ENCODE measurements at regions not wholly inside any gene's neighbourhood (a gene's known extent, or its start where the extent isn't known, plus 50 kb on each side); places are given as distances from the start of the nearest gene placed in this dataset.
"Not testable (repeated sequence)": the region's sequence is repeated elsewhere in the genome, so short reads cannot be mapped to it uniquely, and the experiment has no call there.

- DNase-seq (ENCODE audit: low read depth in 1 of 2, low spot score in 1 of 2): no peak
- TF ChIP-seq SPI1 (IDR thresholded peaks at IDR 0.05; ENCODE audit: borderline replicate concordance, low read depth): no peak
- no peak for TF ChIP-seq CTCF (IDR thresholded peaks at IDR 0.05; ENCODE audit: insufficient read depth, low read length)
- no peak for TF ChIP-seq REST (IDR thresholded peaks at IDR 0.05; ENCODE audit: insufficient replicate concordance, low read depth)
- TF ChIP-seq POLR2AphosphoS5 (IDR thresholded peaks at IDR 0.05; ENCODE audit: low read depth): no peak
- TF ChIP-seq GABPA (IDR thresholded peaks at IDR 0.05; ENCODE audit: low read depth): no peak
- Histone ChIP-seq H3K27me3 (ENCODE audit: insufficient read depth, poor library complexity, severe bottlenecking) (no peaks in the 10 kb centered on the region), H3K27ac (replicated peaks) (no peak overlapping the region), H3K4me3 (replicated peaks; ENCODE audit: insufficient read depth, low read length) (no peak overlapping the region)
These were observed 93.3 kb upstream of the FANCL start for GRCh38 chr2:58334414-58334813.

GRCh38 chr2:58325296-58325895 lies 84.3 kb upstream of the FANCL start:
- not testable (repeated sequence) for H3K27ac ChIP-seq (replicated peaks)

DNA sequence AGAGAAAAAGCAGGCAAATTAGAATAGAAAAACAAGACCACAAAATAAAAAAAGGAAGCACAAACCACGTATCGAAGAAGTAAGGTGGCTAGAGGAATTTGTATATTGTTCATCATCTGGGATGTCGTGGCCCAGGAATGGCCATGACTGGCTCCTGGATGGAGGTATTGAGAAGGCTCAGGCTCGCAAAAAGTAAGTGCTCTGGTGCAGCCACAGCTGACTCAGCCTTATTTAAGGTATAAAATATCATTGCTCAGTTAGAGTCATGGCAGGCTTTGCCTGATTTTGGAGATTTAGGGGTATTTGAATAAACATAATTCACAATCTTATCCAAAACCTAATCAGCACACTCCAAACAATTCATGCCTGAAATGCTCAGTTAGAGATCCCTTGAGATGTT lies 78.4 kb upstream of the FANCL start:
- H3K27me3 ChIP-seq (ENCODE audit: insufficient read depth, poor library complexity, severe bottlenecking): no peaks in the 10 kb centered on the region
- no peak overlapping the region for H3K27ac ChIP-seq (replicated peaks)
- TF ChIP-seq CTCF (IDR thresholded peaks at IDR 0.05; ENCODE audit: insufficient read depth, low read length) (no peak), REST (IDR thresholded peaks at IDR 0.05; ENCODE audit: insufficient replicate concordance, low read depth) (no peak), POLR2AphosphoS5 (IDR thresholded peaks at IDR 0.05; ENCODE audit: low read depth) (no peak), GABPA (IDR thresholded peaks at IDR 0.05; ENCODE audit: low read depth) (no peak), SPI1 (IDR thresholded peaks at IDR 0.05; ENCODE audit: borderline replicate concordance, low read depth) (no peak)
- DNase-seq (ENCODE audit: low read depth in 1 of 2, low spot score in 1 of 2): no peak
- H3K4me3 ChIP-seq (replicated peaks; ENCODE audit: insufficient read depth, low read length): no peak overlapping the region

More at GRCh38 chr2:58325296-58325895, 84.3 kb upstream of the FANCL start:
- DNase-seq (ENCODE audit: low read depth in 1 of 2, low spot score in 1 of 2); H3K4me3 ChIP-seq (replicated peaks; ENCODE audit: insufficient read depth, low read length); H3K27me3 ChIP-seq (ENCODE audit: insufficient read depth, poor library complexity, severe bottlenecking): not testable (repeated sequence)

DNA sequence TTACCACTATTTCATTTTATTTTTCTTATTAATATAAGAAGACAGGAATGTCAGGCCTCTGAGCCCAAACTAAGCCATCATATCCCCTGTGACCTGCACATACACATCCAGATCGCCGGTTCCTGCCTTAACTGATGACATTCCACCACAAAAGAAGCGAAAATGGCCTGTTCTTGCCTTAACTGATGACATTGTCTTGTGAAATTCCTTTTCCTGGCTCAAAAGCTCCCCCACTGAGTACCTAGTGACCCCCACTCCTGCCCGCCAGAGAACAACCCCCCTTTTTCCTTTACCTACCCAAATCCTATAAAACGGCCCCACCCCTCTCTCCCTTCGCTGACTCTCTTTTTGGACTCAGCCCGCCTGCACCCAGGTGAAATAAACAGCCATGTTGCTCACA lies 77.8 kb upstream of the FANCL start:
- not testable (repeated sequence) for H3K27ac ChIP-seq (replicated peaks); H3K27me3 ChIP-seq (ENCODE audit: insufficient read depth, poor library complexity, severe bottlenecking); DNase-seq (ENCODE audit: low read depth in 1 of 2, low spot score in 1 of 2); H3K4me3 ChIP-seq (replicated peaks; ENCODE audit: insufficient read depth, low read length)

- Histone ChIP-seq H3K27ac (replicated peaks) (no peak overlapping the region), H3K4me3 (replicated peaks; ENCODE audit: insufficient read depth, low read length) (no peak overlapping the region), H3K27me3 (ENCODE audit: insufficient read depth, poor library complexity, severe bottlenecking) (no peaks in the 10 kb centered on the region)
- no peak for TF ChIP-seq GABPA (IDR thresholded peaks at IDR 0.05; ENCODE audit: low read depth)
- TF ChIP-seq POLR2AphosphoS5 (IDR thresholded peaks at IDR 0.05; ENCODE audit: low read depth): no peak
- no peak for TF ChIP-seq SPI1 (IDR thresholded peaks at IDR 0.05; ENCODE audit: borderline replicate concordance, low read depth)
- TF ChIP-seq CTCF (IDR thresholded peaks at IDR 0.05; ENCODE audit: insufficient read depth, low read length): no peak
- no peak for TF ChIP-seq REST (IDR thresholded peaks at IDR 0.05; ENCODE audit: insufficient replicate concordance, low read depth)
- DNase-seq (ENCODE audit: low read depth in 1 of 2, low spot score in 1 of 2): no peak
These were observed 72.8 kb upstream of the FANCL start for GRCh38 chr2:58313926-58314325.

Data from HL-60 (cell line).